ENCODE measurements at regions not wholly inside any gene's neighbourhood (a gene's known extent, or its start where the extent isn't known, plus 50 kb on each side); places are given as distances from the start of the nearest gene placed in this dataset.

DNA sequence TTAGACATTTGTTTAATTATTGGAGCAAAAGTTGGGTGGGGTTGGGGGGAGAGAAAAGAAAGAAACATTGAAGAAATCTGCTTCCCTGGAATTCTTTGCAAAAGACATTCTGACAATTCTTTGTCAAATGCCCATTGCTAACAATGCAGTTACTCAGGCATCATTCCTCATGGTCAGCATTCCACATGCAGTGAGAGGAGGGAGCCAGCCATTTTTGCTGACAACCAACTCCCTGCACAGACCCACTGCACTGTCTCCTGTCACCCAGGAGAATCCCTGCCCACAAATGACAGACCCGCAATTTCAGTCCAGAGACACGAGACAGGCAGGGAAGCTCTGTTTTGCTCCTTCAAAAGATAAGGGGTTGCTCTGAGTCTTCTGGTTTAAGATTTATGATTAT lies 985.1 kb upstream of the SLIT2 start:
- TF ChIP-seq POLR2A (IDR thresholded peaks at IDR 0.05): no peak
- TF ChIP-seq CTCF (IDR thresholded peaks at IDR 0.05): no peak
